ENCODE measurements at regions not wholly inside any gene's neighbourhood (a gene's known extent, or its start where the extent isn't known, plus 50 kb on each side); places are given as distances from the start of the nearest gene placed in this dataset.

DNA sequence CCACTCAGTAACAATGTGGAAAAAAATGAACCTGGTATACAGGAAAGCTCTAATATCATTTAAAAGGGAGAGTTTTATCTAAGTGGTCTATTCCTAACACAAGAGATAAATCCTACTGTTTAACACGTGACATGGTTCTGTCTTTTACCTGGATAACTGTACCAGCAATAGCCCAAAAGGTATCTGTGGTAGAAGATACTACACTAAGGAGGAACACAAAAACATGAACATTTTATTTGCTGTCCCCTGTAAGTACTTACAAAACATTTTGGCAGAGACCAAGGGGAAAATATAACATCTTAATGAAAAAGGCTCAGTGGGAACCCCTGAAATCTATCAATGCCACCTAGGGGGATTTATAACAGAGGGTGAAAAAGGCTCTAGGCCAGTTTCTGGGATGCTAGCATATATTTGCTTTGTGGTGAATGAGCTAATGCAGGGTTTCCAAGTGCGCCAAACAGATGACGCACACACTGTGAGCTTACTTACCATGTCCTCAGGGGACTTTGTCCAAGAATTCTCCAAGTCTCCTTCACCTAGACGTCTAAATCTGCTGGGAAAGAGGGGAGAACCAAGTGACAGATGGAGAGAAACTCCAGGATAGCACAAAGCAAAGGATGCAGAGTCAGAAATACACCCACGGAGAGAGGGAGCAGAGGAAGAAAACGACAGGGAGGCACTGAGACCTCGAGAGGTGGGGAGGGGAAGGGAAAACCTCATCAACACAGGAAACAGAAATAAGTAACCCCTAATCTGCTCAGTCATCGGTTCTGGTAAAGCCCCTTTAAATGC, 112.5 kb upstream of the PRNP start:
- TF ChIP-seq, protein P1, sequence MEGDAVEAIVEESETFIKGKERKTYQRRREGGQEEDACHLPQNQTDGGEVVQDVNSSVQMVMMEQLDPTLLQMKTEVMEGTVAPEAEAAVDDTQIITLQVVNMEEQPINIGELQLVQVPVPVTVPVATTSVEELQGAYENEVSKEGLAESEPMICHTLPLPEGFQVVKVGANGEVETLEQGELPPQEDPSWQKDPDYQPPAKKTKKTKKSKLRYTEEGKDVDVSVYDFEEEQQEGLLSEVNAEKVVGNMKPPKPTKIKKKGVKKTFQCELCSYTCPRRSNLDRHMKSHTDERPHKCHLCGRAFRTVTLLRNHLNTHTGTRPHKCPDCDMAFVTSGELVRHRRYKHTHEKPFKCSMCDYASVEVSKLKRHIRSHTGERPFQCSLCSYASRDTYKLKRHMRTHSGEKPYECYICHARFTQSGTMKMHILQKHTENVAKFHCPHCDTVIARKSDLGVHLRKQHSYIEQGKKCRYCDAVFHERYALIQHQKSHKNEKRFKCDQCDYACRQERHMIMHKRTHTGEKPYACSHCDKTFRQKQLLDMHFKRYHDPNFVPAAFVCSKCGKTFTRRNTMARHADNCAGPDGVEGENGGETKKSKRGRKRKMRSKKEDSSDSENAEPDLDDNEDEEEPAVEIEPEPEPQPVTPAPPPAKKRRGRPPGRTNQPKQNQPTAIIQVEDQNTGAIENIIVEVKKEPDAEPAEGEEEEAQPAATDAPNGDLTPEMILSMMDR (IDR thresholded peaks at IDR 0.05; ENCODE audit: low read depth, low read length): no peak
- DNase-seq (ENCODE audit: low read depth in 2 of 2): peak; percentile 56 to 93
- H3K4me3 ChIP-seq (replicated peaks in 1 of 2; ENCODE audit: low read depth in 2 of 2, low read length in 2 of 2): no peak overlapping the region

DNA sequence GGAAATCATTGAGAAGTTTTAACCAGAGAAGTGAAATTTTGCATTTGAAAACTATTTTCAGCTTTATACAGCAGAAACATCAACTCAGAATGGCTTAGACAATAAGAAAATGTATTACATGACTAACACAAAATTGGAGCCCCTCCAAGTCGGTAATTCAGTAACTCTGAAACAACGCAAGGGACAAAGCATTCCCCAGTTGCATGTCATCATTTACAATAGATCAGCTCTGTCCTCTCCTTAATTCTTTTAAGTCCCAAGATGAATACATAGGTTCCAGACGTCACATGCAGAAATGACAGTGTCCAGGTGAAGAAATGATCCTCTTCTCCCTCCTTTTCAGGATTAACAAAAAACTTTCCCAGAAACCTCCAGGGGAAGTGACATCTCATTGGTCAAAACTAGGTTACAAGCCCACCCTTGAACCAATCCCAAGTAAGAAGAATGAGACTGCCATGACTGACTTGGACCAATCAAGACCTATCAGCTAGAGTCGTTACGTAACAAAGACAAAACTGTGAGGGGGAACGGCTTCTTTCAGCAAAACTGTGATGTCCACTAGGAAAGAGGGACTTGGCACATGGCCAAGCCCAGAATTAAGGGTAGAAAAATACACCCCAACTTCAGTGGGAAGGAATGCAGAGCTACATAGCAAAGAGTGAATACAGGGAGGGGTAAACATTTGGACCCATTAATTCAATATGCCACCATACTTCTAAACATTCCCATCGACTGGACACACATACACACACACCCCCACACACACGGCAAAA, 114.3 kb upstream of the PRNP start:
- DNase-seq (ENCODE audit: low read depth in 2 of 2): peak in 1 of 2 donors; percentile 49
- TF ChIP-seq, protein P1 (IDR thresholded peaks at IDR 0.05; ENCODE audit: low read depth, low read length): no peak
- H3K4me3 ChIP-seq (replicated peaks in 1 of 2; ENCODE audit: low read depth in 2 of 2, low read length in 2 of 2): no peak overlapping the region

DNA sequence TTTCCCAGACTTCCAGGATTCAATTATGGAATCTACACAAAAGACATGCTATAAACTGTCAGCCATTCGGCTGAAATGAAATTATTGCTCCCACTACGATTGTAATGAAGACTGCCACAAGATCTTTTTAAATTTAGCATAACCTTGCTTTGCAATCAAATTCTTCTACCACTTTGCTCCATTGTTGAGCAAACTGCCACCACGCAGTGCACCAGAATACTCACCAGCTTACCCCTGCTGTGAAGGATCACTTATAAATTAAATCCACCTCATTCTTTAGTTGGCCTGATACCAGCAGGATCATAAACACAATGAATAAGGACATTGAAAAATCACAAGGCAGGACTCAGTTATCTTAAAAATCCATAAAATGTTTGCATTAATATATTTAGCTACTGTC, 116.4 kb upstream of the PRNP start:
- TF ChIP-seq, protein P1 (IDR thresholded peaks at IDR 0.05; ENCODE audit: low read depth, low read length): no peak
- H3K4me3 ChIP-seq (replicated peaks in 1 of 2; ENCODE audit: low read depth in 2 of 2, low read length in 2 of 2): no peak overlapping the region
- DNase-seq (ENCODE audit: low read depth in 2 of 2): no peak

DNA sequence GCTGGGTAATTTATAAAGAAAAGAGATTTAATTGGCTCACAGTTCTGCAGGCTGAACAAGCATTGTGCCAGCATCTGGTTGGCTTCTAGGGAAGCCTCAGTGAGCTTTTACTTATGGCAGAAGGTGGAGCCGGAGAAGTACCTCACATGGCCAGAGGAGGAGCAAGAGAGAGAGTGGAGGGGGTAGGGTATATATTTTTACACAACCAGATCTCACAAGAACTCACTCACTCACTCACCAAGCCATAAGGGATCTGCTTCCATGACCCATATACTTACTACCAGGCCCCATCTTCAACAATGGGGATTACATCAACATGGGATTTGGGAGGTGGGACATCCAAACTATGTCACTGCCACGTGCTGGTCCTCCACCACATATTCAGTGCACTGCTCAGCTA, 117.2 kb upstream of the PRNP start:
- TF ChIP-seq, protein P1 (IDR thresholded peaks at IDR 0.05; ENCODE audit: low read depth, low read length): peak; percentile 35
- H3K4me3 ChIP-seq (replicated peaks in 1 of 2; ENCODE audit: low read depth in 2 of 2, low read length in 2 of 2): no peak overlapping the region
- DNase-seq (ENCODE audit: low read depth in 2 of 2): no peak

DNA sequence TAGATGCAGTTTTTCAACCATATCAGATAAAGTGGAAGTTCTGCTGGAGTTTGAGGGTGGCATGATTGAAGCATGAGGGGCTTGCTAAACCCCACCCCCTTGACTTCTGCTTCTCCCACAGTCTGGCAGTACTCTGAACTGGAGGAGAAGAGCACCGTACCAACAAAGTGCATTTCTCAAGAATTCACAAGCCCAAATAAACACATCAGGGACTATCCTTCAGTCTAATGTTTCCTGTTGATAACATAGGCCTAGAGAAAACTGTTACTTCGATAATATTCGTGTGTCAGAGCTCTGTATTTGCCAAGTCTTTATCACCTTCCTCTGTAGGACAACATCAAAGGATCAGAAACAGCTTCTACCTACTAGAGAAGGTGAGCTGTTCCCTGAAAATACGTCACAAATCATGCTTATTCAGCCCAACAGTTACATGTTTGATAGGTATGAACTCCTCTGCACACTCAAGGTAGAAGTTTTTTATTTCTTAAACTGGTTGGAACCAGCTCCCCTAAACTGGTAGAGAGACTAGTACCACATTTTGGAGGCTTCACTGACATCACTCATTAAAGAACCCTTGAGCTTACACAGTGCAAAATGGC, 117.8 kb upstream of the PRNP start:
- H3K4me3 ChIP-seq (replicated peaks in 1 of 2; ENCODE audit: low read depth in 2 of 2, low read length in 2 of 2): no peak overlapping the region
- no peak for DNase-seq (ENCODE audit: low read depth in 2 of 2)
- TF ChIP-seq, protein P1 (IDR thresholded peaks at IDR 0.05; ENCODE audit: low read depth, low read length): no peak

DNA sequence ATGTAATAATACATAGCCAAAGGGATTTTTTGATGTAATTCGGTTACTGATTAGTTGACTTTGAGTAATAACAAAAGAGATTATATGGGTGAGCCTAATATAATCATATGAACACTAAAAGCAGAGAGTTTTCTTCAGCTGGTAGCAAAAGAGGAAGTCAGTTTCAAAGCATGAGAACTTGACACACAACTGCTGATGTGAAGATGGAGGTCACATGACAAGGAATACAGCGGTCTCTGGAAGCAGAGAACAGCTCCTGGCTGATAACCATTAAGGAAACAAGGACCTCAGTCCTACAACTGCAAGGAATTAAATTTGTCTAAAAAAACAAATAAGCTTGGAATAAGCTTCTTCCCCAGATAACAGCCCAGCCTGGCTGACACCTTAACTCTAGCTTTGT, 119.1 kb upstream of the PRNP start:
- DNase-seq (ENCODE audit: low read depth in 2 of 2): no peak
- no peak overlapping the region for H3K4me3 ChIP-seq (replicated peaks in 1 of 2; ENCODE audit: low read depth in 2 of 2, low read length in 2 of 2)
- TF ChIP-seq, protein P1 (IDR thresholded peaks at IDR 0.05; ENCODE audit: low read depth, low read length): no peak
